ENCODE measurements at regions not wholly inside any gene's neighbourhood (a gene's known extent, or its start where the extent isn't known, plus 50 kb on each side); places are given as distances from the start of the nearest gene placed in this dataset.

DNA sequence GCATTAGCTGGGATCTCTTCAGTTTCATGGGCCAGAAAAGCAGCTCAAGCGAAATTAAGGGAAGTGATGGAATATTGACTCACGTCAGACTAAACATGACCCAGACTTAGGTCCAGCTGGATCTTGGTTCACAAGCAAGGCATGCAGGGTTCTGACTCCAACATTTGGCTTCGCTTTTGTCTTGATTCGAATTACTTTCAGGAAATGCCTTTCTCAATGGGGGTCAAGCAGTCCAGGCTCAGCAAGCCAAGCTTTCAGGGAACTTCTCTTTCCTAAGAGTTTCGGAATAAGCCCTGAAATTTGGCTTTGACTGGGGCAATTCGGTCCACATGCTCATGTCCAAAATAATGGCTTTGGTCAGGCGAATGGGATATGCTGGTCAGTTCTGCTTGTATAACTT lies 678.7 kb upstream of the TMEM132C start:
- no peaks in the 10 kb centered on the region for H3K27me3 Mint-ChIP-seq (ENCODE audit: low read depth in 2 of 2)
- intact Hi-C loops (cut with micrococcal nuclease), result no loop called here
- Histone ChIP-seq H3K36me3 (ENCODE audit: control insufficient read depth, insufficient read depth, low read length) (no peaks in the 10 kb centered on the region), H3K4me1 (ENCODE audit: control insufficient read depth, insufficient read depth, low read length) (no peaks in the 10 kb centered on the region), H3K27me3 (ENCODE audit: control insufficient read depth, insufficient read depth, low read length) (no peaks in the 10 kb centered on the region), H3K4me3 (ENCODE audit: low read length) (no peak overlapping the region), H3K9me3 (ENCODE audit: control insufficient read depth, insufficient read depth, low read length) (no peaks in the 10 kb centered on the region), H3K27ac (ENCODE audit: low read length) (no peak overlapping the region)
- DNase-seq (no peak), ATAC-seq (no peak)
- TF ChIP-seq, protein P1, sequence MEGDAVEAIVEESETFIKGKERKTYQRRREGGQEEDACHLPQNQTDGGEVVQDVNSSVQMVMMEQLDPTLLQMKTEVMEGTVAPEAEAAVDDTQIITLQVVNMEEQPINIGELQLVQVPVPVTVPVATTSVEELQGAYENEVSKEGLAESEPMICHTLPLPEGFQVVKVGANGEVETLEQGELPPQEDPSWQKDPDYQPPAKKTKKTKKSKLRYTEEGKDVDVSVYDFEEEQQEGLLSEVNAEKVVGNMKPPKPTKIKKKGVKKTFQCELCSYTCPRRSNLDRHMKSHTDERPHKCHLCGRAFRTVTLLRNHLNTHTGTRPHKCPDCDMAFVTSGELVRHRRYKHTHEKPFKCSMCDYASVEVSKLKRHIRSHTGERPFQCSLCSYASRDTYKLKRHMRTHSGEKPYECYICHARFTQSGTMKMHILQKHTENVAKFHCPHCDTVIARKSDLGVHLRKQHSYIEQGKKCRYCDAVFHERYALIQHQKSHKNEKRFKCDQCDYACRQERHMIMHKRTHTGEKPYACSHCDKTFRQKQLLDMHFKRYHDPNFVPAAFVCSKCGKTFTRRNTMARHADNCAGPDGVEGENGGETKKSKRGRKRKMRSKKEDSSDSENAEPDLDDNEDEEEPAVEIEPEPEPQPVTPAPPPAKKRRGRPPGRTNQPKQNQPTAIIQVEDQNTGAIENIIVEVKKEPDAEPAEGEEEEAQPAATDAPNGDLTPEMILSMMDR (IDR thresholded peaks at IDR 0.05), result no peak
- no peaks in the 10 kb centered on the region for H3K4me1 Mint-ChIP-seq
- no peak overlapping the region for H3K4me3 Mint-ChIP-seq
- H3K36me3 Mint-ChIP-seq, result no peaks in the 10 kb centered on the region
- peaks cover 0 to 4% of the 10 kb centered on the region in 2 donors for H3K9me3 Mint-ChIP-seq
- no peak overlapping the region for H3K27ac Mint-ChIP-seq
- 75% methylated on average over 7 of the region's 7 CpGs for WGBS (ENCODE audit: insufficient coverage)

- intact Hi-C loops (cut with micrococcal nuclease), result no loop called here
- no peak overlapping the region for H3K27ac Mint-ChIP-seq
- Histone ChIP-seq H3K9me3 (ENCODE audit: control insufficient read depth, insufficient read depth, low read length) (no peaks in the 10 kb centered on the region), H3K36me3 (ENCODE audit: control insufficient read depth, insufficient read depth, low read length) (no peaks in the 10 kb centered on the region), H3K27me3 (ENCODE audit: control insufficient read depth, insufficient read depth, low read length) (no peaks in the 10 kb centered on the region), H3K4me1 (ENCODE audit: control insufficient read depth, insufficient read depth, low read length) (no peaks in the 10 kb centered on the region), H3K27ac (ENCODE audit: low read length) (no peak overlapping the region), H3K4me3 (ENCODE audit: low read length) (no peak overlapping the region)
- TF ChIP-seq, protein P1 (IDR thresholded peaks at IDR 0.05), result no peak
- H3K9me3 Mint-ChIP-seq, result peaks cover 0 to 6% of the 10 kb centered on the region in 2 donors
- no peak for ATAC-seq
- H3K27me3 Mint-ChIP-seq (ENCODE audit: low read depth in 2 of 2), result no peaks in the 10 kb centered on the region
- DNase-seq, result no peak
- H3K36me3 Mint-ChIP-seq, result no peaks in the 10 kb centered on the region
- no peak overlapping the region for H3K4me3 Mint-ChIP-seq
- H3K4me1 Mint-ChIP-seq, result no peaks in the 10 kb centered on the region
- 86% methylated on average over 1 of the region's 1 CpG for WGBS (ENCODE audit: insufficient coverage)
These were observed 677.4 kb upstream of the TMEM132C start for GRCh38 chr12:127589541-127589940.

GRCh38 chr12:127590868-127591267 lies 676.1 kb upstream of the TMEM132C start:
- H3K27ac Mint-ChIP-seq, result no peak overlapping the region
- Histone ChIP-seq H3K27ac (ENCODE audit: low read length) (no peak overlapping the region), H3K27me3 (ENCODE audit: control insufficient read depth, insufficient read depth, low read length) (no peaks in the 10 kb centered on the region), H3K9me3 (ENCODE audit: control insufficient read depth, insufficient read depth, low read length) (no peaks in the 10 kb centered on the region), H3K4me3 (ENCODE audit: low read length) (no peak overlapping the region), H3K36me3 (ENCODE audit: control insufficient read depth, insufficient read depth, low read length) (no peaks in the 10 kb centered on the region), H3K4me1 (ENCODE audit: control insufficient read depth, insufficient read depth, low read length) (no peaks in the 10 kb centered on the region)
- TF ChIP-seq, protein P1 (IDR thresholded peaks at IDR 0.05), result no peak
- no peaks in the 10 kb centered on the region for H3K4me1 Mint-ChIP-seq
- H3K36me3 Mint-ChIP-seq, result no peaks in the 10 kb centered on the region
- ATAC-seq (no peak), DNase-seq (no peak)
- intact Hi-C loops (cut with micrococcal nuclease), result no loop called here
- peaks cover 0 to 8% of the 10 kb centered on the region in 2 donors for H3K9me3 Mint-ChIP-seq
- no peak overlapping the region for H3K4me3 Mint-ChIP-seq
- H3K27me3 Mint-ChIP-seq (ENCODE audit: low read depth in 2 of 2), result no peaks in the 10 kb centered on the region
- 88% methylated on average over 4 of the region's 4 CpGs for WGBS (ENCODE audit: insufficient coverage)

DNA sequence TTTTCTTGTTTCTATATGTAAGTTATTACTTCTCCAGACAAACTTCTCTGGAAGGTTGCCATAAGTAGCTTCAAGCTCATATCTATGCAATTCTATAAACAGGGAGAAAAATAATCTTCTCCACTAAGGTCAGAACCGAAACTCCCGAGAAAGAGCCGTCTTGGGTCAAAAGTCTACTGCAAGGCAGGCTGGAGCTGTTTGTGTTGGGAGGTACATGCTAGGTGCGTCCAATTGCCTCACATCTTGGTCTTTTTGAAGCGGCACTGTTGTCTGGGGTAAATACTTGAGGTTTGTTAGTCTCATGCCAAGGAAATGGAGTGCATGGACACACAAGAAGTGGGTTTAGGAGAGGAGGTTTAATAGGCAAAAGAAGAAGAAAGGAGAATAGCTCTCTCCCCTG lies 674.7 kb upstream of the TMEM132C start:
- Mint-ChIP-seq H3K4me3 (no peak overlapping the region), H3K4me1 (no peaks in the 10 kb centered on the region), H3K36me3 (no peaks in the 10 kb centered on the region), H3K9me3 (peaks cover 0 to 10% of the 10 kb centered on the region in 2 donors), H3K27me3 (ENCODE audit: low read depth in 2 of 2) (no peaks in the 10 kb centered on the region), H3K27ac (no peak overlapping the region)
- no peaks in the 10 kb centered on the region for H3K4me1 ChIP-seq (ENCODE audit: control insufficient read depth, insufficient read depth, low read length)
- no peak for DNase-seq
- no peak overlapping the region for H3K27ac ChIP-seq (ENCODE audit: low read length)
- H3K36me3 ChIP-seq (ENCODE audit: control insufficient read depth, insufficient read depth, low read length), result no peaks in the 10 kb centered on the region
- 68% methylated on average over 5 of the region's 5 CpGs for WGBS (ENCODE audit: insufficient coverage)
- no peaks in the 10 kb centered on the region for H3K9me3 ChIP-seq (ENCODE audit: control insufficient read depth, insufficient read depth, low read length)
- intact Hi-C loops (cut with micrococcal nuclease), result no loop called here
- H3K27me3 ChIP-seq (ENCODE audit: control insufficient read depth, insufficient read depth, low read length), result no peaks in the 10 kb centered on the region
- ATAC-seq, result no peak
- no peak overlapping the region for H3K4me3 ChIP-seq (ENCODE audit: low read length)
- TF ChIP-seq, protein P1 (IDR thresholded peaks at IDR 0.05), result no peak

Measured in natural killer cell (primary cell).